C4-2B (cell line): ENCODE measurements at regions not wholly inside any gene's neighbourhood (a gene's known extent, or its start where the extent isn't known, plus 50 kb on each side); places are given as distances from the start of the nearest gene placed in this dataset.

Experiments
- ZFX ChIP-seq: fragments of 450-650 bp; IDR thresholded peaks from 2 replicates; pipeline ENCODE4 v1.6.1; 2017
- TF ChIP-seq, protein P1 (sequence below): fragments of 450-650 bp; conservative IDR thresholded peaks from 2 replicates; pipeline ENCODE4 v1.5.1; 2017; ENCODE audit warnings: mild to moderate bottlenecking

- TF ChIP-seq, protein P1, sequence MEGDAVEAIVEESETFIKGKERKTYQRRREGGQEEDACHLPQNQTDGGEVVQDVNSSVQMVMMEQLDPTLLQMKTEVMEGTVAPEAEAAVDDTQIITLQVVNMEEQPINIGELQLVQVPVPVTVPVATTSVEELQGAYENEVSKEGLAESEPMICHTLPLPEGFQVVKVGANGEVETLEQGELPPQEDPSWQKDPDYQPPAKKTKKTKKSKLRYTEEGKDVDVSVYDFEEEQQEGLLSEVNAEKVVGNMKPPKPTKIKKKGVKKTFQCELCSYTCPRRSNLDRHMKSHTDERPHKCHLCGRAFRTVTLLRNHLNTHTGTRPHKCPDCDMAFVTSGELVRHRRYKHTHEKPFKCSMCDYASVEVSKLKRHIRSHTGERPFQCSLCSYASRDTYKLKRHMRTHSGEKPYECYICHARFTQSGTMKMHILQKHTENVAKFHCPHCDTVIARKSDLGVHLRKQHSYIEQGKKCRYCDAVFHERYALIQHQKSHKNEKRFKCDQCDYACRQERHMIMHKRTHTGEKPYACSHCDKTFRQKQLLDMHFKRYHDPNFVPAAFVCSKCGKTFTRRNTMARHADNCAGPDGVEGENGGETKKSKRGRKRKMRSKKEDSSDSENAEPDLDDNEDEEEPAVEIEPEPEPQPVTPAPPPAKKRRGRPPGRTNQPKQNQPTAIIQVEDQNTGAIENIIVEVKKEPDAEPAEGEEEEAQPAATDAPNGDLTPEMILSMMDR, result no peak
- TF ChIP-seq ZFX, result no peak
Observed at GRCh38 chr12:74235342-74235741, 302.3 kb upstream of the ATXN7L3B start.
